ENCODE measurements at regions not wholly inside any gene's neighbourhood (a gene's known extent, or its start where the extent isn't known, plus 50 kb on each side); places are given as distances from the start of the nearest gene placed in this dataset.
"Not testable (repeated sequence)": the region's sequence is repeated elsewhere in the genome, so short reads cannot be mapped to it uniquely, and the experiment has no call there.

DNA sequence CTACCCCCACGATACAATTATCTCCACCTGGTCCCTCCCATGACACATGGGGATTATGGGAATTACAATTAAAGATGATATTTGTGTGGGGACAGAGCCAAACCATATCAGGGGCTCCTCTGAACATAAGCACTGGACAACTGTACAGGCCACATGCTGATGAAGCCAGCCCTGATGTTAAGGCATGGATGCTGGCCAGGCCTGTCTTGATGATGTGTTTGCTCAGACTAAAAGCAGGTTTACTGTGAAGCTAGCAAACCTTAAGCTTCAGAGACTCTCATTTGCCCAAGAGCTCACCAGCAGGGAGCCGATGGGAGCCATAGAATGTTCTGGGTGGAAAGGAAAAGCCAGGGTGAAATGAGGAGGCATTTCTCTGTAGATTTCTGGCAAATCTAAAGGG lies 135.3 kb upstream of the KCNK1 start:
- no peak for DNase-seq

DNA sequence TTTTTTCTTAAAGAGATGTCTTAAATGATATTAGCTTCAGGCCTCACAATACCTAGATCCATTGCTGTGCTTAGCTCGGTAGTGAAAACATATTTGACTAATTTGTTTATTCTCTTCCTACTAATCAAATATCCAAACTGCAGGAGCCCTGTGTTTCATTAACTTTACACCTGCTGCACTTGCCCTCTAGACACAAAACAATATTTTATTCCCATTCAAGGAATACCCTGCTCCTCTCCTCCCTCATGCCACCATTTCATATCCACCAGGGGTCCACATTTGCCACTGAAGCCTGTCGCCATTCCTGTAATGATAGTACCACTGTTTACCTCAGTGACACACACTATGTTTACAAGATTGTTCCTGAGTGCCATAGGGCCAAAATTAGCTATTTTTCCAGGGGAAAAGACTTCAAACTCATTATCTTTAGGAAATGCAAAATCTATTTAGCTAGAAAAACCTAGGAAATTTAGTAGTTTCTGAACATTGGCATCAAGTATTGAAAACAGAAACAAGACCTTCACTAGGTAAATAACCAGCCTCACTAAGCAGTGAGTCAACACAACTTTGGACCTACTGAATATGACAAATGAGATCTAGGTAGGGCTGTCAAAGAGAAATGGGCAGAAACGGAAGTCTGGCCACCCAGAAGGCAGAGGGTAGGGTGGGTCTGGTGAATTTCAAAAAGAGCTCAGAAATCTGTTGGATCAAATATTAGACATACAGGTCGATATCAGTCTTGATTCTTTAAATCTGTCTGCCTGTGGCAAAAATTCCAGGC lies 134.6 kb upstream of the KCNK1 start:
- DNase-seq, result no peak

DNA sequence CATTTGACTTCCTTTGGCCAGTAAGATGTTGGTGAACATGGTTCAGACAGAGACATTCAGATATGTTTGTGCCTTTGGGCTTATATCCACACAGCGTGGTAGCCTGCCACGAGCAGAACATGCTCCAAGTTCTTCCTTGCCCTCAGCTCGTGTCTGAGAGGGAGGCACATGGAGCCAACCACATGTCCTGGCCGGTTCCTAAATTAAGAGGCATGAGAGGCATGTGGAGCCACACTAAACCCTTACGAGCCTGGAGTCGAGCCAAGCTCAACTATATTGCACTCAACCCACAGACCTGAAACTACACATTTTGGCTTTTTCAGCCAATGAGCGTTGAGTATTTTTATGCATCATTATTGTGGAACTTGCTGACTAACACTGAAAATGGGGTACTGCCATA lies 133.7 kb upstream of the KCNK1 start:
- DNase-seq, result peak; percentile 35

DNA sequence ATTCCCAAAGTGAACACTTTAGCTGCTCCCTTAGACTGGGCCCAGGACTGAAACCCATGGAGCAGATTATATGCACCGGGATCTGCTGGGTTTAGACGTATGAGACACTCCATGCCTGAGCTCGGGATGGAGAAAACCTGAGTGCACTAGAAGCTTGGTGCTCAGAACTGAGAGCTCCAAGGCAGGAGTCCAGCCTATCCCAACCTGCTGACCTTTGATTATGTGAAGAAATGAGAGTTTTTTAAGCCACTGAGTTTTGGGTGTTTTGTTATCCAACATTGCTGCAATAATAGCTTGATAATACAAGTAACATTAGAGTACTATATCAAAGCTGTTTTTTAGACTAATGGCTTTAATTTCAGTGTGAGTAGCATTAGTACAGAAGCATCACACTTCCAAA lies 131.5 kb upstream of the KCNK1 start:
- DNase-seq, result no peak

DNA sequence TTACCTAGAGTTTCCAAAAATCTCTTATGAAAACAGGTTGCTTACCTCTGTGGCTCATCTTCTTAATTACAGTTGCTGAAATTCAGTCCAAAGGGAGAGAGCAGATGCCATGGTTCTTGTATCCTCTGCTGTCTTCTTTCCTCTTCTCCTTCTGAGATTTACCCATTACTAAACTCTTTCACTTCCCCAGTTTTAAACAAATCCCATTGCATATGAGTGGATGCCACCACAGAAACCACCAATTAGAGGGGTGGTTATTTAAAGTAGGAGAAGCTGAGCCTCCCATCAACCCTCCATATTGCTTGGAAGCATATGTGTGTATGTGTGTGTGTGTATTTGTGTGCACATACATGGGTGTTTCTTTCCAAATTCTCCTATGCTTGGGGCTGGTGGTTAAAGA lies 128.5 kb upstream of the KCNK1 start:
- DNase-seq, result no peak

DNA sequence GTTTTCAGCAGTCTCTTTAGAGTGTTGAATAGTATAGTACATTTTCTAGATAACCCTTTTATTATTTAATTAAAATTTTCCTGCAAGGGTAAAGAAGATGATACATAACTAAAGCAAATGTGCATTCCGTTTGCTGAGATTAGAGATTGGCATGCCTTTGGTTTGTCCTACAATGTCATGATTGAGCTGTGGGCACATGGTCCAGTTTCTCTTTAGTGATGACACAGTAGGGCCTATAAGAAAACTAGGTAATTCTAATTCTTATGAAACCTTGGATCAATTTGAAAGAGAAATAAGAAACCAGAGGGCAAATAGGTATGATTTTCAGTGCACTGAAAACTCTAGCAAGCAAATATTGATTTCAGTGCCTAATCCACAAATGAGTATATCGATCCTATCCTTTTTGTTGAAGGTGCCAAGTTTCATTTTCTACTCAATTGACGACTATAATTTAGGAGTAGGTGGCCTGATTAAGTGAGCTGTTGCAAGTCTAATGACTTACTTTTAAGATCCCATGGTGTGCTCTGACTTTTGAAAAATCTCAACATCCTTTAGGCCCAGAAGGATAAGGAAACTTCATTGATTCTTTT lies 128.0 kb upstream of the KCNK1 start:
- no peak for DNase-seq

DNA sequence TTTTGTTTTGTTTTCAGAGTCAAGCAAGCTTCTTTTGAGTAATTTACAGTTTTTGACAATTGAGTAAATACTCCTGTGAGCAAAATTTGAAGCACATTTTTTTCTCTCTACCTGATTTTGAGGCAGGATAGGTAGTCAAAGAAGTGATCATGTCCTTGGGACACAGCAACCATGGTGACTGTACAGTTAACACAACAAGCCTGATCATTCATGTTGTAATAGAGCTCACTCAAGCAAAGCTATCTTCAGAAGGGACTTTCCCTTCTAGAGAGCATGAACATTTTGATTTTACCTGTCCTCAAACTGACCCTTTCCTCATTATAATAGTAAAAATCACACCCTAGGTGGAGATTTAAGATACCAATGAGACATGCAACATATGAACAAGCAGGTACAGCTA lies 126.5 kb upstream of the KCNK1 start:
- no peak for DNase-seq

DNA sequence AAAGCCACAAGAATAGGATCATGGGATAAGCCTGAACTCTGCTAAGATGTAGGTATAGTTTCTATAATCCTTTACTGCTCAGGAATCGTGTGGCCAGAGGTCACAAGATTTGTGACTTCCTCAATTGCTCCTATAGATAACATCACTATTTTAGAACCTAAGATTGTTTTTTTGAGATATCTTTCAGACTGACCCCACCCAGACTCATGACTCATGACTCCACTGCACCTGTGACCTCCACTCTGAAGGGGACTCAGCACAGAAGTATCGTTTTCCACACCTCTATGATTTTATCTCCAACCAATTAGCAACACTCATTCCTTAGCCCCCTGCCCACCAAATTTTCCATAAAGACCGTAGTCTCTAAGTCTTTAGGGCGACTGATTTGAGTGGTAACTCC lies 124.5 kb upstream of the KCNK1 start:
- DNase-seq, result no peak

DNA sequence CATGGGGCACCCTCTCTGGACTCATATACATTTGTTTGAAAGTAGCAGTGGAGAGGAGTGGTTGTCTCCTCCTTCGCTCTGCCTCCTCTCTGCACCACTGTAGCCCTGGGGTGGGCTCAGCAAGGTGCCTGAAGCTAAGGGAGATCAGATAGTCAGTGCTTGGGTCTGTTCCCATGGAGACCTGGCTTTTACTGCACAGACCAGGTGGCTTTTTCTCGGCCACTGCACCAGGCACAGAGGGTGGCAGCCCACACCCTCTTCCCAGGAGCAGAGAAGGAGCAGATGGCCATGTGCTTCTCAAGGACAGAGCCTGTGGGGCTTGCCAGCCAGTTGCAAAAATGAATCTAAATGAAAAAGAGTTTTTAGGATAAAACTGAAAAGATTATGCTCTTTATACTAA lies 123.4 kb upstream of the KCNK1 start:
- no peak for DNase-seq

DNA sequence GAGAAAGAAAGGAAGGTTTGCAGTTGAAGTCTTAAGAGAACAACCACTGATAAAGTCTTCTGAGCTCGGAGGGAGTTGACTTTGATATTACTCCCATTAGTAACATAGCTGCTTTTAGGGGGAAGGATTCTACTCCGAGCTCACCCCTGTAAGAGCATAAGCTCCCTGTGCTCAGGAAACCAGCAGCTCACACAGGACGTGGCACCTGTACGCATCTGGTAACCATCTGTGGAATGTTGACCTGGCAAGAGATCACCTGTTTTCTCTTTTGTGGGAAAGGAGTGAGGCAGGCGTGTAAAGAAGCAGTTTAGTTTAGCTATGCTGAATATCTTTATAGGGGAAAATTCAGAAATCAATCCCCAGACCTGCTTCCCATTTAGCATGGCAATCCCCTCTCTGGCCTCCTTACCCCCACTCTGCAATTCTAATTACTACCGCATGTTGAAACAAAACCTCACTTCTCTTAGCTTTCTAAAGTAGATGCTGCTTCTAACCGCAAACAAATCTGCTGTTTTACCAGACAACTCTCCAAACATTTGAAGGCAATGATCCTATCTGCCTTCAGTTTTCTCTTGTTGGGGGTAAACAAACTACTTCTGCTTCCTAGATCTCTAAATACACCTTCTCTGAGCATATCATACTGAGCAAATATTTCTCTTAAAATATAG lies 121.8 kb upstream of the KCNK1 start:
- DNase-seq, result no peak

DNA sequence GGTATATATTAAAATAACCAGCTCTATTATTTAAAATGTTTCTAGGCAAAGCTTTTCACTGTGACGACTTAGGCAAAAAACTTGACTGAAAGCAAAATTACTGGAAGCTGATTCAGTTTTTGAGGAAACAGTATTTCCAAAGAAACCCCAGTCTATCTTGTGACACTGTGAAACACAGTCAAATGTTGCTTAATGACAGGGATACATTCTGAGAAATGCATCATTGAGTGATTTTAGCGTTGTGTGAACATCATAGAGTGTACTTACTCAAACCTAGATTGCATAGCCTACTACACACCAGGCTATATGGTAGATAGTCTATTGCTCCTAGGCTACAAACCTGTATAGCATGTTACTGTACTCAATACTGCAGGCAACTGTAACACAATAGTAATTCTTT lies 116.9 kb upstream of the KCNK1 start:
- DNase-seq, result no peak

DNA sequence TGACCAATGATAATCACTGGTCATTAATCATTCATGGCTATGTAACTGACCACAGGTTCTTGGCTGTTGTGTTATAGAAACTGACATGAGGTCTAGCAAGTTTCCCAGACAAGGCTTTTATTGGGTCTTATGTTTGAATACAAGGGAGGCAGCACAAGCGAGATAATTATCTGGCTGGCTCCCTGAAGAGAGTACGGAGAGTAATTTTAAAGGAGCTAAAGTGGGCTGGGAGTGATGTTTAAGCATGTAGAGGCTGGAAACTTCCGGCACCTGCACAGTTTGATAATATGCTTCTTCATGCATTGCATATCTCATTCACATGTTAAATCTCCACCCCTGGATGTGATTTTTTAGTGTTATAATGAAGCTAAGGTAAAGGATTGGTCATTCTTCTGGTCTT lies 116.2 kb upstream of the KCNK1 start:
- DNase-seq, result no peak

DNA sequence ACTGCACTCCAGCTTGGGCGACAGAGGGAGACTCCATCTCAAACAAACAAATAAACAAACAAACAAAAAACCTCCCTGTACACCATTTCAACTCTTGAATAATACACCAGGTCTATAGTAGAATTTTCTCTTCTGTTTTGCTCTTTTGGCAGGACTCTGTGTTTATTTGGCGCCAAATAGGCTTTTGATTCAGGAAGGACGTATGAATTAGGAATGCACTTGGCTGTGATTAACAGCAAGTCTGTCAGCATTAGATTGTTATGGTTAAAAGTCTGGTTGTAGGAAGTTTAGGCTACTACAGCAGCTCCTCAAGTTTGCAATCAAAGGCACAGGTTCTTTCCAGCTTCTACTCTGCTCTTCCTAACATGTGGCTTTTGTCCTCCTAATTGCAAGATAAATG lies 113.8 kb upstream of the KCNK1 start:
- no peak for DNase-seq

DNA sequence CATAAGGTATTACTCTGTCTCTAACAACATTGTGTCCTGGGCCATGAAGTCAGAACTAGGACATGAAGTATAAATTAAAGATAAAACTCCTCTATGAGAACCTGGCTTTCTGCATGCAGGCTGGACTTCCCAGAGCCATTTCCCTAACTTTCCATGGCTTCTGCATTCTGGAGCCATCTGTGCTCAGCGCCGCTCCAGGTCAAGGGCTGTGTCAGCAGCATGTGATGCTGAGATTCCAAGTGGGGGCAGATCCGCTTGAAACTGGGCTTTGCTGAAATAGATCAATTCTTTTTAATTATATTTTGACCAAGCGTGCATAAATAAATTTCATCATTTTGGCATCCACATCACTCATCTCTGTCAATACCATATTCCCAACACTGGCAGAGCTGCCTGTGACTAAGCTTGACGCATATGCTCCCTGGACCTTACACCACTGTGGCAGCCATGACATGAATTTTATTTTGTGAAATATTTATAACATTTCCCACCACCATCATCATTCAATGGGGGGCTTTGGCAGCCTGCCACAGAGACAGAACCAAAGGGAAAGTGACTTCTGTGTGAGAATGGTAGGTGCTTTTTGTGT lies 110.4 kb upstream of the KCNK1 start:
- no peak for DNase-seq

DNA sequence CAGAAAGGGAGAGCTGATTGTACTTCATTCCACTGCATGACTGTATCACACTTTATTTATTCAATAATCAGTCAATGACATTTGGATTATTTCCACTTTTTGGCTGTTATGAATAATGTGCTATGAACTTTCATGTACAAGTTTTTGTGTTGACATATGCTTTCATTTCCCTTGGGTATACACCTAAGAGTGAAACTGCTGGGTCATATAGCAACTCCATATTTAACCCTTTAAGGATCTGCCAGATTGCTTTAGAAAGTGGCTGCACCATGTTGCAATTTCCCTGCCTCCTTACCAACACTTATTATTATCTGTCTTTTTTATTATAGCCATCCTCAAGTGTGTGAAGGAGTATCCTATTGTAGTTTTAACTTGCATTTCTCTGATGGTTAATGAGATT lies 108.8 kb upstream of the KCNK1 start:
- no peak for DNase-seq

DNA sequence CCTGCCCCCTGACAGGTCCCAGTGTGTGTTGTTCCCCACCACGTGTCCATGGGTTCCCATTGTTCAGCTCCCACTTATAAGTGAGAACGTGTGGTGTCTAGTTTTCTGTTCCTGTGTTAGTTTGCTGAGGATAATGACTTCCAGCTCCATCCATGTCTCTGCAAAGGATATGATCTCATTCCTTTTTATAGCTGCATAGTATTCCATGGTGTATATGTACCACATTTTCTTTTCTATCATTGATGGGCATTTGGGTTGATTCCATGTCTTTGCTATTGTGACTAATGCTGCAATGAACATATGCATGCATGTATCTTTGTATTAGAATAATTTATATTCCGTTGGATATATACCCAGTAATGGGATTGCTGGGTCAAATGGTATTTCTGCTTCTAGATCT lies 108.0 kb upstream of the KCNK1 start:
- not testable (repeated sequence) for DNase-seq

DNA sequence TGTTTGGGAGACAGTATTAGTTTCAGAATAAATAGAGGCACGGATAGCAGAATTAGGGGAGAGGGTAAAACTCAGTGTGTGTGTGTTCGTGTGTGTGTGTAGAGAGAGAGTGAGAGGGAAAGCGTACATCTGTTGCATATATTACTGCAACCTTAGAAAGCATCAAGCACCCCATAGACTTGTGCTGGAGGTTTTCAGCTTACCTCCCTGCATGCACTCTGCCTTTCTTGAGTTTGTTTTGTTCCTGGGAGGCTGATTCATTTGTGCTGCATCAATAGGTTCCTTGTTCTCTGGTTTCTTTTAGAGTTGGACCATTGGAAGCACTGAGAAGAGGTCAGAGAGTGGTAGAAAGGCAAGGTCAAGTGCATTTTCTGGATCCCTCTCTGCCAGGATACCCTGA lies 104.4 kb upstream of the KCNK1 start:
- DNase-seq, result no peak

DNA sequence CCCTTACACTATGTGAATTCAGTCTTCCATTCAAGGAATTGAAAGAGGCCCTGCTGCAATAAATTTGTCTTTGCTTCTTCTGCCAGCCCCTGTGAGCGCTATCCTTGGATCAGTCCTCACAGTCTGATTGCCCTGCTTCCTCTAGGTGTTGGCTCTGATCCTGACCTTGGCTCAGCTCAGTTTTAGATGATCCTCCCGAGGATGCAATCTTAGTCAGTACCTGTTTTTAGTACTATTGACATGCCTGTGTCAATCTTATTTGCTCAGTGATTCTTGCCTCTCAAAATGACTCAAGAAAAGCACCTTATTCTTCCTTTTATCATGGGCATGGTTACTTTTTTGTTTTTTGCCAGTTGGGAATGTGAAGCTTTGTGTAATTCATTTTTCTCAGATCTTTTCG lies 101.4 kb upstream of the KCNK1 start:
- no peak for DNase-seq

DNA sequence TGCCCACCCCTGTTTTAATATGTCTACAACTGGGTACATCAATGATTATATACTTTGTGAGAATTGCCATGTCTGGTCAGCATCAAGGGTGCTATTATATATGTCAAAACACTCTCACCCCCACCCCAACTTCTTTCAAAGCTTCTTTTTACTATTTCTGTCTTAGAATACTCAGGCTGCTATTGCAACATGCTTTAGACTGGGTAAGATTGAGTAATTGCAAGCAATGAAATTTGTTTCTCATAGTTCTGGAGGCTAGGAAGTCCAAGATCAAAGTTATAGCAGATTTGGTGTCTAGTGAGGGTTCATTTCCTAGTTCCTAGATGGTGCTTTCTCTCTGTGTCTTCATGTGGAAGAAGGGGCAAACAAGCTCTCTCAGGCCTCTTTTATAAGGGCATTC lies 100.5 kb upstream of the KCNK1 start:
- DNase-seq, result no peak

DNA sequence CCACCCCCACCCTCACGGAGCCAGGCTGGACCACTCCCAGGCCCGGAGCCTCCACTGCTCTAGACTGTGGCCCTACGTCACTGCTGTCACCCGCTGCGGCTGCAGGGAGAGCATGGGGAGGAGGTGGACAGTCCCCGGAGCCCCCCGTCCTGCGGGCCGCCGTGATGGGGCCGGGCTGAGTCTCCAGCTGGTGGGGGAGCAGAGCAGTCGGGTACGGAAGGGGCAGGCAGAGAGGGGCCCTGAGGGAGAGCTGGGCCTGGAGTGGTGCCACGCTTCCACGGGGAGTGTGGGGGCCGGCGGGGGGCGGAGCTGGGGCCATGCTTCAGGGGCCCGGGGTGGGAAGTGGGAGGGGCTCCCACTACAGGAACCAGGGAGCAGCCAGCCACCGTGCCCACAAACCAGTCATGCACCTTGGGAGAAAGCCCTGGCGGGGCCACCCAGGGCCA lies 98.9 kb upstream of the KCNK1 start:
- no peak for DNase-seq

DNA sequence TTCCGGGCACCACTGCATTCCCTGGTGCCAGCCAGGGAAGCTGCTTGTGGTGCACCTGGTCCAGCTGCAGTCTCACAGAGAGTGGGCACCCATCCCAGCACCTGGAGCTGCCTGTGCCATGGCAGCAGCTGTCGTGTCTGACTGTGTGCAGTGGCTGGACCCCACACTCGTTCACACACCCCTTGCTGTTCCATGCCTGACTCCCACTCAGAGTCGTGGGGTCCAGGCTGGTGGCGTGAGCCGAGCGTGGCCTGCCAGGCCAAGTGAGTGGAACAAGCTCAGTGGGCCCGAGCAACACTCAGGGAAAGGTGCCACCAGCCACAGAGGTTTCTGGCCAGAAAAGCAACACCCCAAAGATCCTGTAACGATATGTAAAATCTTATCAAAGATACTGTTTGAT lies 97.2 kb upstream of the KCNK1 start:
- no peak for DNase-seq

DNA sequence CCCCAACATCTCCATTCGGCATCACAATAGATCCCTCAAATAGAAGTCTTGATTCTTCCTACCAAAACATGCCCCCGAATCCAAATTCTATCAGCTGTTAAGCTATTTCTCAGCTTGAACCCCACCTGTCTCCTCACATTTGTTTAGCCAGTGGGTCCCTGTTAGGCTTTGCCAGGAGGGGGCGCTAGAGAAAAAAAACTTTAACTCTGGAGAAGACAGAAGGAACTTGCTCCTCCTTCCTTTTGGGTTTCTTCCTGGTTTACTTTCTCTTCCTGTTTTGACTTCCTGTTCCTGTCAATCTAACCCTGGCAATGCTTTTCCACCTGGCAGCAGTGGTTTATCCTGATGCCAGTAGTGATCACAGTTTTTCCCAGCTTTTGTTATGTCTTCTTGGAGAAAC lies 95.6 kb upstream of the KCNK1 start:
- DNase-seq, result no peak

DNA sequence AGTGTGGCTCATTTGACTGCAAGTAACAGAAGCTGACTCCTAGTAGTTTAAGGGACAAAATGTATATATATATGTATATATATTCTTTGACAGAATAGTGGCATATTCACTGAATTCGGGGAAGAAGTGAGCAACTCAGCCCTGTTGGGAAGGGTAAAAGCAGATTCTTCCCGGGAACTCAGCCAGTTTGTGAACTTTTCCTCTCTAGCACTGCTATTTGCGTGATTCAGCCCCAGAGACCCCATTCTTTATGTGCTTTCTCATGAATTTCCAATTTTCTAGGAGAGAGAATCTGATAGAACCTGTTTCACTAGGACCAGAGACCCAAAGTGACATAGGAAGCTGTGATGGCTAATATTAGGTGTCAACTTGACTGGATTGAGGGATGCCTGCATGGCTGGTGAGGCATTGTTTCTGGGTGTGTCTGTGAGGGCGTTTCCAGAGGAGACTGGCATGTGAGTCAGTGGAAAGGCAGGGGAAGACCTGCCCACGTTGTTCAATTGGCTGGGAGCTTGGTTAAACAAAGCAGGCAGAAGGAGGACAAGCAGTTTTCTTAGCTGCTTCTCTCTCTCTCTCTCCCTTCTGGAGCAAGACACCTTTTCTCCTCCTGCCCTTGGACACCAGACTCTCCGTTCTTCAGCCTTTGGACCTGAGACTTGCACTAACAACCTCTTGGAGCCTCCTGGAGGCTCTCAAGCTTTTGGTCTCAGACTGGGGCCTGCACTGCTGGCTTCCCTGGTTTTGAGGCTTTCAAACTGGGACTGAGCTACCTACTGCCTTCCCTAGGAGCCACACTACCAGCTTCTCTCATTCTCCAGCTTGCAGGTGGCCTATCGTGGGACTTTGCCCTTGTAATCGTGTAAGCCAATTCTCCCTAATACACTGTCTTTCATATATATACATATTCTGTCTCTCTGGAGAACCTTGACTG lies 93.4 kb upstream of the KCNK1 start:
- DNase-seq, result no peak
